CD4-positive, alpha-beta memory T cell (primary cell): ENCODE measurements at regions not wholly inside any gene's neighbourhood (a gene's known extent, or its start where the extent isn't known, plus 50 kb on each side); places are given as distances from the start of the nearest gene placed in this dataset.
A peak's percentile ranks its signal among the peaks of the same experiment; 100 is the strongest.

Experiments used
- CTCF ChIA-PET: fragments of 350-600 bp; sonication (Branson Sonifier 250); formaldehyde crosslinking; loops from one replicate; lab custom pipeline; 2021; ENCODE audit warnings: inconsistent platforms; ENCODE audit not compliant: partially characterized antibody; lab: Charles Lee
- POLR2A ChIA-PET: fragments of 350-600 bp; sonication (Branson Sonifier 250); formaldehyde crosslinking; loops from one replicate; lab custom pipeline; 2021; ENCODE audit not compliant: partially characterized antibody; lab: Charles Lee
- DNase-seq, 5 donors: peaks; one replicate each; pipeline versions ENCODE4 v3.0.0 to v3.0.0-alpha.2; 2020 to 2022; ENCODE audit warnings: mixed read lengths in 1 of 5
- H3K27ac ChIP-seq: one replicate; pipeline ENCODE4 v1.7.0; 2013; ENCODE audit warnings: low read depth, low read length
- H3K27me3 ChIP-seq: 2 replicates; pipeline ENCODE4 v1.7.0; 2013; ENCODE audit warnings: mild to moderate bottlenecking, low read length, moderate library complexity; ENCODE audit not compliant: insufficient read depth
- H3K36me3 ChIP-seq: 2 replicates; pipeline ENCODE4 v1.7.0; 2013; ENCODE audit warnings: mild to moderate bottlenecking, low read length, moderate library complexity; ENCODE audit not compliant: insufficient read depth
- H3K4me1 ChIP-seq: 2 replicates; pipeline ENCODE4 v1.7.0; 2013; ENCODE audit warnings: mild to moderate bottlenecking, low read length, moderate library complexity; ENCODE audit not compliant: insufficient read depth
- H3K4me3 ChIP-seq, 2 donors: one replicate each; pipeline ENCODE4 v1.7.0; 2013; ENCODE audit warnings: low read length in 2 of 2, mild to moderate bottlenecking in 1 of 2
- H3K9me3 ChIP-seq, 2 donors: one replicate each; pipeline ENCODE4 v1.7.0; 2013; ENCODE audit warnings: low read length in 2 of 2, control low read depth in 1 of 2; ENCODE audit not compliant: control insufficient read depth in 1 of 2
- H3K27ac Mint-ChIP-seq, 7 donors: one replicate each; pipeline ENCODE4 v1.8.0; 2020 to 2021; ENCODE audit warnings: mixed read lengths in 7 of 7, mild to moderate bottlenecking in 6 of 7, inconsistent platforms in 3 of 7, moderate library complexity in 3 of 7
- H3K27me3 Mint-ChIP-seq, 2 donors: one replicate each; pipeline ENCODE4 v1.8.0; 2020 to 2021; ENCODE audit warnings: mixed read lengths in 2 of 2
- H3K36me3 Mint-ChIP-seq, 2 donors: one replicate each; pipeline ENCODE4 v1.8.0; 2020 to 2021; ENCODE audit warnings: mixed read lengths in 2 of 2, inconsistent platforms in 1 of 2, mild to moderate bottlenecking in 1 of 2
- H3K4me1 Mint-ChIP-seq, 4 donors: one replicate each; pipeline ENCODE4 v1.8.0; 2020 to 2021; ENCODE audit warnings: mixed read lengths in 4 of 4, mild to moderate bottlenecking in 1 of 4
- H3K4me3 Mint-ChIP-seq, 8 donors: one replicate each; pipeline ENCODE4 v1.8.0; 2020 to 2021; ENCODE audit warnings: mixed read lengths in 8 of 8, mild to moderate bottlenecking in 7 of 8, moderate library complexity in 6 of 8, inconsistent platforms in 3 of 8
- H3K9me3 Mint-ChIP-seq, 8 donors: one replicate each; pipeline ENCODE4 v1.8.0; 2020 to 2021; ENCODE audit warnings: mixed read lengths in 8 of 8, mild to moderate bottlenecking in 5 of 8, inconsistent platforms in 3 of 8, moderate library complexity in 1 of 8
- intact Hi-C: fragments of 100-400 bp; cut with micrococcal nuclease; formaldehyde crosslinking; loops from one replicate; pipeline ENCODE4 v1.15.1; 2023

DNA sequence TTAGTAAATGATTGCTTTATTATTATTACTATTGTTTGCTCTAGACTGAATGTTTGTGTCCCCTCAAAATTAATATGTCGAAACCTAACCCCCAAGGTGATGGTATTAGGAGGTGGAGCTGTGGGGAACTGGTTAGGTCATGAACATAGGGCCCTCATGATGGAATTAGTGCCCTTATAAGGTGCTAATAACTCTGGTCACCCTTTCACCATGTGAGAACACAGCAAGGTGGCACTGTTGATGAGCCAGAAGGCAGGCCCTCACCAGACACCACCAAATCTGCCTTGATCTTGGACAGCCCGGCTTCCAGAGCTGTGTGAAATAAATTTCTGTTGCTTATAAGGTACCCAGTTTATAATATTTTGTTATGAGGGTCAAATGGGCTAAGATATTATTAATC, 95.8 kb downstream of the BDNF start:
- DNase-seq: no peak
- Mint-ChIP-seq H3K36me3 (no peaks in the 10 kb centered on the region), H3K27me3 (no peaks in the 10 kb centered on the region), H3K9me3 (peaks cover 0 to 1% (median 0%) of the 10 kb centered on the region in 8 donors), H3K4me1 (no peaks in the 10 kb centered on the region), H3K27ac (no peak overlapping the region), H3K4me3 (no peak overlapping the region)
- ChIA-PET POLR2A (no interaction called here), CTCF (no interaction called here)
- Histone ChIP-seq H3K27me3 (no peaks in the 10 kb centered on the region), H3K4me3 (no peak overlapping the region), H3K27ac (no peak overlapping the region), H3K36me3 (no peaks in the 10 kb centered on the region), H3K9me3 (no peaks in the 10 kb centered on the region), H3K4me1 (no peaks in the 10 kb centered on the region)
- intact Hi-C loops: no loop called here

DNA sequence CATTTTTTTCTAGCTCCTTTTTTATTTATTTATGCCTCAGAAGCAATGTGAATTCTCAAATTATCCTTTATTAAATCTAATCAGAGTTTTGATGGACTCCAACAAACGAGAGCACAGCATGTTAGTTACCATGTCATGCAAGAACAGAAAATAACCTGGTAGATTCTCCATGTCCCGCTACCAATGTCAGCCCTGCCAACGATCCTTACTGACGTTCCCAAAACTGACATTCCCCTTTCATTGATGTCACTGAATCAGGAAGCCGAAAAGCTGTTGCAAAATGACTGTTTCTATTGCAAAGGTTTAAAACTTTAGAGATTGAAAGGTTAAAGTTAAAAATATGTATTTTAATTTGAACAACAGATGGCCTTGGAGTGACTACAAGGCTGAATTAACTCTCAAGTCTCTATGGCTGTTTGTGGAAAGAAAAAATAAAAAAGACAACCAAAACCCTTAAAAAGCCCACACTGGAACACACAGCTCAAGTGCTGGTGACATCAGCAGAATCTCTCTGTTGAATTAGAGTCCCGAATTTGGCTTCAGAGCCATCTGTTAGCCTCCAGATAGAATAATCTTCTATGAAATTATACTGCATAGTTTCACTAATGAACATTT, 96.8 kb downstream of the BDNF start:
- no peak for DNase-seq
- H3K9me3 ChIP-seq: no peaks in the 10 kb centered on the region
- H3K4me3 ChIP-seq: no peak overlapping the region
- H3K27me3 ChIP-seq: no peaks in the 10 kb centered on the region
- H3K4me3 Mint-ChIP-seq: no peak overlapping the region
- no peak overlapping the region for H3K27ac Mint-ChIP-seq
- intact Hi-C loops: no loop called here
- CTCF ChIA-PET: no interaction called here
- H3K27ac ChIP-seq: no peak overlapping the region
- H3K36me3 Mint-ChIP-seq: no peaks in the 10 kb centered on the region
- POLR2A ChIA-PET: no interaction called here
- H3K4me1 ChIP-seq: no peaks in the 10 kb centered on the region
- no peaks in the 10 kb centered on the region for H3K27me3 Mint-ChIP-seq
- H3K4me1 Mint-ChIP-seq: no peaks in the 10 kb centered on the region
- peaks cover 0 to 1% (median 0%) of the 10 kb centered on the region in 8 donors for H3K9me3 Mint-ChIP-seq
- H3K36me3 ChIP-seq: no peaks in the 10 kb centered on the region

- Histone ChIP-seq H3K4me3 (no peak overlapping the region), H3K36me3 (no peaks in the 10 kb centered on the region), H3K27me3 (no peaks in the 10 kb centered on the region), H3K27ac (no peak overlapping the region), H3K4me1 (no peaks in the 10 kb centered on the region), H3K9me3 (no peaks in the 10 kb centered on the region)
- DNase-seq: no peak
- H3K9me3 Mint-ChIP-seq: peaks cover 0 to 1% (median 0%) of the 10 kb centered on the region in 8 donors
- ChIA-PET CTCF (no interaction called here), POLR2A (no interaction called here)
- H3K27me3 Mint-ChIP-seq: no peaks in the 10 kb centered on the region
- no peaks in the 10 kb centered on the region for H3K4me1 Mint-ChIP-seq
- H3K27ac Mint-ChIP-seq: no peak overlapping the region
- intact Hi-C loops: no loop called here
- H3K4me3 Mint-ChIP-seq: no peak overlapping the region
- H3K36me3 Mint-ChIP-seq: peaks cover 2 to 7% of the 10 kb centered on the region in 2 donors
Observed at GRCh38 chr11:27600656-27601055, 94.1 kb upstream of the LIN7C start.

DNA sequence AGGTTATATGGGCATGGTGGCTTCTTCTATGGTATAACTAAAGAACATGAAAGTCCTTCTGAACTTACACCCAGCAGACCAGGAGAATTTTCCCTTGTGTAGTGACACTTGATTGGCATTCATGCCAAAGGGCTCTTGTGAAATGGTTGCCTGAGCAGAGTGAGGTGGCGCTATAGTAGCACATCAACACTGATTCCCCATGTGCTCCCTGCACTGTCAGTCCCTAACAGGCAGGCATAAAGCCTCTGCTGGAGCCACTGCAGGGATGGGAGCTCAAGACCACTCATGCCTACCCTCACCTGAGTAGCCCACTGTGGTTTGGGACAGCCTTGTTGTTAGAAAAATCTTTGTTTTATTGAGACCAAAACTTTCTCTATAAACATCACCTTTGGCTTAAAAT, 92.6 kb upstream of the LIN7C start:
- Histone ChIP-seq H3K27ac (no peak overlapping the region), H3K36me3 (no peaks in the 10 kb centered on the region), H3K9me3 (no peaks in the 10 kb centered on the region), H3K4me3 (no peak overlapping the region), H3K4me1 (no peaks in the 10 kb centered on the region), H3K27me3 (no peaks in the 10 kb centered on the region)
- intact Hi-C loops: no loop called here
- ChIA-PET POLR2A (no interaction called here), CTCF (no interaction called here)
- DNase-seq: no peak
- peaks cover 0 to 3% (median 0%) of the 10 kb centered on the region in 8 donors for H3K9me3 Mint-ChIP-seq
- H3K27ac Mint-ChIP-seq: no peak overlapping the region
- H3K4me3 Mint-ChIP-seq: no peak overlapping the region
- H3K4me1 Mint-ChIP-seq: no peaks in the 10 kb centered on the region
- no peaks in the 10 kb centered on the region for H3K27me3 Mint-ChIP-seq
- H3K36me3 Mint-ChIP-seq: peaks cover 3 to 11% of the 10 kb centered on the region in 2 donors

- no peaks in the 10 kb centered on the region for H3K4me1 Mint-ChIP-seq
- Histone ChIP-seq H3K36me3 (no peaks in the 10 kb centered on the region), H3K27ac (no peak overlapping the region), H3K4me3 (no peak overlapping the region), H3K4me1 (no peaks in the 10 kb centered on the region), H3K27me3 (no peaks in the 10 kb centered on the region), H3K9me3 (no peaks in the 10 kb centered on the region)
- H3K4me3 Mint-ChIP-seq: no peak overlapping the region
- H3K27ac Mint-ChIP-seq: no peak overlapping the region
- no peak for DNase-seq
- no peaks in the 10 kb centered on the region for H3K27me3 Mint-ChIP-seq
- intact Hi-C loops: no loop called here
- ChIA-PET POLR2A (no interaction called here), CTCF (no interaction called here)
- peaks cover 0 to 3% (median 0%) of the 10 kb centered on the region in 8 donors for H3K9me3 Mint-ChIP-seq
- H3K36me3 Mint-ChIP-seq: peaks cover 3 to 22% of the 10 kb centered on the region in 2 donors
Observed at GRCh38 chr11:27596802-27597201, 90.2 kb upstream of the LIN7C start.

GRCh38 chr11:27596388-27596787, 89.8 kb upstream of the LIN7C start:
- Histone ChIP-seq H3K27me3 (no peaks in the 10 kb centered on the region), H3K4me1 (no peaks in the 10 kb centered on the region), H3K4me3 (no peak overlapping the region), H3K9me3 (no peaks in the 10 kb centered on the region), H3K27ac (no peak overlapping the region), H3K36me3 (no peaks in the 10 kb centered on the region)
- Mint-ChIP-seq H3K27ac (peak overlapping the region in 1 of 7 donors; percentile 36), H3K9me3 (peaks cover 0 to 3% (median 0%) of the 10 kb centered on the region in 8 donors), H3K4me3 (no peak overlapping the region), H3K4me1 (no peaks in the 10 kb centered on the region), H3K27me3 (no peaks in the 10 kb centered on the region), H3K36me3 (peaks cover 3 to 22% of the 10 kb centered on the region in 2 donors)
- no peak for DNase-seq
- intact Hi-C loops: no loop called here
- ChIA-PET CTCF (no interaction called here), POLR2A (no interaction called here)

- no peak overlapping the region for H3K27ac ChIP-seq
- no peaks in the 10 kb centered on the region for H3K4me1 ChIP-seq
- DNase-seq: no peak
- H3K4me3 ChIP-seq: no peak overlapping the region
- H3K9me3 Mint-ChIP-seq: peaks cover 0 to 3% (median 0%) of the 10 kb centered on the region in 8 donors
- H3K4me1 Mint-ChIP-seq: no peaks in the 10 kb centered on the region
- H3K4me3 Mint-ChIP-seq: no peak overlapping the region
- no peaks in the 10 kb centered on the region for H3K9me3 ChIP-seq
- H3K27me3 Mint-ChIP-seq: no peaks in the 10 kb centered on the region
- H3K36me3 Mint-ChIP-seq: peaks cover 3 to 27% of the 10 kb centered on the region in 2 donors
- POLR2A ChIA-PET: no interaction called here
- H3K27ac Mint-ChIP-seq: no peak overlapping the region
- H3K27me3 ChIP-seq: no peaks in the 10 kb centered on the region
- CTCF ChIA-PET: no interaction called here
- H3K36me3 ChIP-seq: no peaks in the 10 kb centered on the region
- intact Hi-C loops: no loop called here
Observed at GRCh38 chr11:27592098-27592780, 85.7 kb upstream of the LIN7C start.
